A673 (cell line): ENCODE measurements at regions not wholly inside any gene's neighbourhood (a gene's known extent, or its start where the extent isn't known, plus 50 kb on each side); places are given as distances from the start of the nearest gene placed in this dataset.

Source experiments
- EZH2 ChIP-seq: fragments of 200-600 bp; sonication (generic); IDR thresholded peaks from 2 replicates; pipeline ENCODE4 v1.6.1; 2017; ENCODE audit warnings: borderline replicate concordance, low read depth, mild to moderate bottlenecking, mixed read lengths, antibody characterized with exemption, low read length; ENCODE audit not compliant: poor library complexity, severe bottlenecking
- TF ChIP-seq, protein P1 (sequence below): fragments of 300-800, 200-600 bp; sonication (generic); conservative IDR thresholded peaks from 2 replicates; pipeline ENCODE4 v1.5.1; 2017; ENCODE audit warnings: low read depth, mild to moderate bottlenecking, antibody characterized with exemption, low read length, moderate library complexity, mixed read lengths

DNA sequence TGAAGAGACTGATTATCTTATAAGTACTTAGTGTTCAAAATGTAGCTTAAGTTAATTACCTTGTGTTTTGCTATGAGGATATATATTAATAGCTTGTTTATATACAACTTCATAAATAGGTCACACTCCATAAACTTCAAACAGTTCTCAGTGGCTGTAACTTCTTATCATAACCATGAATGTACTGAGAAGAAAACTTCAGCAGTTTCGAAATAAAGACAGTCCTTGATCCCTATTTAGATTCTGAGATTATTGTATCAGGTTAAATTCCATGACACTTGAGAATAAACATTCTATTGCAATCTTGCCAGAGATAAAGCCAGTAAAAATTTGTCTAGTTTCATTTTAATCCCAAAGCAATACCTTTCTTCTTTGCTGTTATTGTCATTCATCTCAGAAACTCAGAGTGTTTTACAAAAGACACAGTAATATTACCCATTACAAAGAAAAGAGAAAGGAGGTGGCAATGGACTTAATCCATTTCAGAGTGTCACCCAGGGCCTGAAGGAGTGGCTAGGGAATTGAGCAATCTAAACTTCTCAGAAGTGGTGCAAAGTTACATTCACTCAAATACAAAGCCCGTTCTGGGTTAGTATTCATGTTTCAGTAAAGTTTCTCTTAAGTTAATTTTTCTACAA is 403.6 kb downstream of the SEMA3D start:
- TF ChIP-seq, protein P1, sequence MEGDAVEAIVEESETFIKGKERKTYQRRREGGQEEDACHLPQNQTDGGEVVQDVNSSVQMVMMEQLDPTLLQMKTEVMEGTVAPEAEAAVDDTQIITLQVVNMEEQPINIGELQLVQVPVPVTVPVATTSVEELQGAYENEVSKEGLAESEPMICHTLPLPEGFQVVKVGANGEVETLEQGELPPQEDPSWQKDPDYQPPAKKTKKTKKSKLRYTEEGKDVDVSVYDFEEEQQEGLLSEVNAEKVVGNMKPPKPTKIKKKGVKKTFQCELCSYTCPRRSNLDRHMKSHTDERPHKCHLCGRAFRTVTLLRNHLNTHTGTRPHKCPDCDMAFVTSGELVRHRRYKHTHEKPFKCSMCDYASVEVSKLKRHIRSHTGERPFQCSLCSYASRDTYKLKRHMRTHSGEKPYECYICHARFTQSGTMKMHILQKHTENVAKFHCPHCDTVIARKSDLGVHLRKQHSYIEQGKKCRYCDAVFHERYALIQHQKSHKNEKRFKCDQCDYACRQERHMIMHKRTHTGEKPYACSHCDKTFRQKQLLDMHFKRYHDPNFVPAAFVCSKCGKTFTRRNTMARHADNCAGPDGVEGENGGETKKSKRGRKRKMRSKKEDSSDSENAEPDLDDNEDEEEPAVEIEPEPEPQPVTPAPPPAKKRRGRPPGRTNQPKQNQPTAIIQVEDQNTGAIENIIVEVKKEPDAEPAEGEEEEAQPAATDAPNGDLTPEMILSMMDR = no peak
- no peak for TF ChIP-seq EZH2
